ENCODE measurements at regions not wholly inside any gene's neighbourhood (a gene's known extent, or its start where the extent isn't known, plus 50 kb on each side); places are given as distances from the start of the nearest gene placed in this dataset.

DNA sequence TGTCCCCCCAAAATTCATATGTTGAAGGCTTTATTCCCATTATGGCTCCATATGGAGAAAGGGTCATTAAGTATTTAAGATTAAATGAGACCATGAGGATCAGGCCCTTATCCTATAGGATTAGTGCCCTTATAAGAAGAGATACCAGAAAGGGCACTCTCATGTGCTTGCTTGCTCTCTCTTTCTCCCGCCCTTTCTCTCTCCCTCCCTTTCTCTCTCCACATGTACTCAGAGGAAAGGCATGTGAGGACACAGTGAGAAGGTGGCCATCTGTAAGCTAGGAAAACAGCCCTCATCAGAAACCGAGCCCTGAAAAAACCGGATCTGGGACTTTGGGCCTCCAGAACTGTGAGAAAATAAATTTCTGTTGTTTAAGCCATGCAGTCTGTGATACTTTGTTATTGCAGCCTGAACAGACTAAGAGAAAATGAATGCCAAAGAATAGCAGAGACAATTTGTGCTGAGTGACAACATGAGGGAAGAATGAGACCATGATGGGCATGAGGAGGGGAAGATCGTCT, 300.0 kb upstream of the SLC39A10 start:
- no peaks in the 10 kb centered on the region for H3K79me2 ChIP-seq (ENCODE audit: control insufficient read depth, insufficient read depth, low read length)
- FAIRE-seq (no peak), DNase-seq (ENCODE audit: low read depth, low spot score) (no peak)
- H3K4me2 ChIP-seq (ENCODE audit: insufficient read depth, low read length), result no peak overlapping the region
- no peak overlapping the region for H2AFZ ChIP-seq (ENCODE audit: low read depth, low read length)
- intact Hi-C loops (cut with micrococcal nuclease) (no loop called here), dilution Hi-C loops (cut with MboI; ENCODE audit: extremely low pct_ligation_motif_present, low sequenced_read_pairs) (no loop called here)
- BruUV-seq (replicated peaks), result no TSS peak
- POLR2A ChIA-PET, result no interaction called here
- CTCF ChIA-PET, result no interaction called here
- no peaks in the 10 kb centered on the region for H3K9me1 ChIP-seq (replicated peaks; ENCODE audit: control insufficient read depth, extremely low read depth, insufficient read depth, low read length)
- TF ChIP-seq EZH2 (IDR thresholded peaks at IDR 0.05; ENCODE audit: borderline replicate concordance, low read depth, low read length, severe bottlenecking), result no peak
- TF ChIP-seq JUN (IDR thresholded peaks at IDR 0.05; ENCODE audit: borderline replicate concordance, insufficient read depth, insufficient read length, low read depth), result no peak
- TF ChIP-seq FOS (IDR thresholded peaks at IDR 0.05; ENCODE audit: borderline replicate concordance, insufficient read depth, low read length), result no peak
- TF ChIP-seq MYC (IDR thresholded peaks at IDR 0.05; ENCODE audit: low read depth, low read length), result no peak
- TF ChIP-seq, protein P1, sequence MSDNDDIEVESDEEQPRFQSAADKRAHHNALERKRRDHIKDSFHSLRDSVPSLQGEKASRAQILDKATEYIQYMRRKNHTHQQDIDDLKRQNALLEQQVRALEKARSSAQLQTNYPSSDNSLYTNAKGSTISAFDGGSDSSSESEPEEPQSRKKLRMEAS (IDR thresholded peaks at IDR 0.05; ENCODE audit: insufficient read depth, insufficient read length), result no peak
- no peak for TF ChIP-seq POLR2A (IDR thresholded peaks at IDR 0.05; ENCODE audit: low read depth, low read length)
- H3K4me3 ChIP-seq (replicated peaks in 1 of 3; ENCODE audit: insufficient read depth in 1 of 3, low read depth in 1 of 3, low read length in 3 of 3), result no peak overlapping the region
- no peaks in the 10 kb centered on the region for H3K36me3 ChIP-seq (ENCODE audit: control insufficient read depth in 2 of 2, extremely low read depth in 1 of 2, insufficient read depth in 2 of 2, low read length in 2 of 2)
- no peaks in the 10 kb centered on the region for H3K9me3 ChIP-seq (replicated peaks; ENCODE audit: control insufficient read depth, insufficient read depth, low read length)
- no peaks in the 10 kb centered on the region for H4K20me1 ChIP-seq (replicated peaks; ENCODE audit: control insufficient read depth, extremely low read depth, insufficient read depth, low read length)
- peaks cover 0 to 3% of the 10 kb centered on the region in 2 experiments for H3K27me3 ChIP-seq (ENCODE audit: control insufficient read depth in 2 of 2, insufficient read depth in 2 of 2, low read length in 2 of 2)
- H3K4me1 ChIP-seq (ENCODE audit: control insufficient read depth, extremely low read depth, insufficient read depth, low read length), result no peaks in the 10 kb centered on the region
- H3K27ac ChIP-seq (ENCODE audit: insufficient read depth, low read depth, low read length), result no peak overlapping the region
- no peak overlapping the region for H3K9ac ChIP-seq (replicated peaks; ENCODE audit: extremely low read depth, insufficient read depth, low read length)

DNA sequence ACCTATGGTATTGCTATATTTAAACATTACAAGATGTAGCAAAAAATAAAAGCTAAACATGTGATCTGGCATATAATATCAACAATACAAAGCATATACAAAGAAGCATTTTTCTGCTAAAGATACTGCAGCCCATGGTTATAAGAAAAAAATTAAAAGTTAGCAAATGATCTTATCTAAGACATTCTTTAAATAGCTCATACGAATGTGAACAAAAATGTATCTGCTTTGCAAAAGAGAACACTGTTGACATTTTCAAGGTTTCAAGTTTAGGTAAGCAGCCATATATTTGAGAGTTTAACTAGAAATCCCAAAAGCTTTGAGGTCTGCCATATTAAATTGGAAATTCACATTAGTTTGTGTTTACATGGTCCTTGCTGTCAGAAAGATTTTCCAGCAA, 301.0 kb upstream of the SLC39A10 start:
- no peak overlapping the region for H2AFZ ChIP-seq (ENCODE audit: low read depth, low read length)
- intact Hi-C loops (cut with micrococcal nuclease), result no loop called here
- no peaks in the 10 kb centered on the region for H3K36me3 ChIP-seq (ENCODE audit: control insufficient read depth in 2 of 2, extremely low read depth in 1 of 2, insufficient read depth in 2 of 2, low read length in 2 of 2)
- DNase-seq (ENCODE audit: low read depth, low spot score), result no peak
- dilution Hi-C loops (cut with MboI; ENCODE audit: extremely low pct_ligation_motif_present, low sequenced_read_pairs), result no loop called here
- H3K4me3 ChIP-seq (replicated peaks in 1 of 3; ENCODE audit: insufficient read depth in 1 of 3, low read depth in 1 of 3, low read length in 3 of 3), result no peak overlapping the region
- peaks cover 0 to 3% of the 10 kb centered on the region in 2 experiments for H3K27me3 ChIP-seq (ENCODE audit: control insufficient read depth in 2 of 2, insufficient read depth in 2 of 2, low read length in 2 of 2)
- H3K4me2 ChIP-seq (ENCODE audit: insufficient read depth, low read length), result no peak overlapping the region
- no peak overlapping the region for H3K9ac ChIP-seq (replicated peaks; ENCODE audit: extremely low read depth, insufficient read depth, low read length)
- H3K4me1 ChIP-seq (ENCODE audit: control insufficient read depth, extremely low read depth, insufficient read depth, low read length), result no peaks in the 10 kb centered on the region
- ChIA-PET POLR2A (no interaction called here), CTCF (interaction anchor here (0.8 kb wide), 1 partner anchor 15 kb away, joined by 3 read pairs; no protein-coding TSS in a partner anchor)
- no peak for FAIRE-seq
- no peaks in the 10 kb centered on the region for H3K9me3 ChIP-seq (replicated peaks; ENCODE audit: control insufficient read depth, insufficient read depth, low read length)
- no peaks in the 10 kb centered on the region for H3K9me1 ChIP-seq (replicated peaks; ENCODE audit: control insufficient read depth, extremely low read depth, insufficient read depth, low read length)
- BruUV-seq (replicated peaks), result no TSS peak
- TF ChIP-seq POLR2AphosphoS5 (IDR thresholded peaks at IDR 0.05; ENCODE audit: insufficient read depth, low read depth, low read length) (no peak), EZH2 (IDR thresholded peaks at IDR 0.05; ENCODE audit: borderline replicate concordance, low read depth, low read length, severe bottlenecking) (no peak), JUN (IDR thresholded peaks at IDR 0.05; ENCODE audit: borderline replicate concordance, insufficient read depth, insufficient read length, low read depth) (no peak), MYC (IDR thresholded peaks at IDR 0.05; ENCODE audit: low read depth, low read length) (no peak), GATA2 (IDR thresholded peaks at IDR 0.05; ENCODE audit: insufficient read depth, insufficient read length, low read depth, low read length) (no peak), POLR2A (IDR thresholded peaks at IDR 0.05; ENCODE audit: low read depth, low read length) (no peak), FOS (IDR thresholded peaks at IDR 0.05; ENCODE audit: borderline replicate concordance, insufficient read depth, low read length) (no peak)
- TF ChIP-seq, protein P1 (IDR thresholded peaks at IDR 0.05; ENCODE audit: insufficient read depth, insufficient read length), result no peak
- TF ChIP-seq, protein P2, sequence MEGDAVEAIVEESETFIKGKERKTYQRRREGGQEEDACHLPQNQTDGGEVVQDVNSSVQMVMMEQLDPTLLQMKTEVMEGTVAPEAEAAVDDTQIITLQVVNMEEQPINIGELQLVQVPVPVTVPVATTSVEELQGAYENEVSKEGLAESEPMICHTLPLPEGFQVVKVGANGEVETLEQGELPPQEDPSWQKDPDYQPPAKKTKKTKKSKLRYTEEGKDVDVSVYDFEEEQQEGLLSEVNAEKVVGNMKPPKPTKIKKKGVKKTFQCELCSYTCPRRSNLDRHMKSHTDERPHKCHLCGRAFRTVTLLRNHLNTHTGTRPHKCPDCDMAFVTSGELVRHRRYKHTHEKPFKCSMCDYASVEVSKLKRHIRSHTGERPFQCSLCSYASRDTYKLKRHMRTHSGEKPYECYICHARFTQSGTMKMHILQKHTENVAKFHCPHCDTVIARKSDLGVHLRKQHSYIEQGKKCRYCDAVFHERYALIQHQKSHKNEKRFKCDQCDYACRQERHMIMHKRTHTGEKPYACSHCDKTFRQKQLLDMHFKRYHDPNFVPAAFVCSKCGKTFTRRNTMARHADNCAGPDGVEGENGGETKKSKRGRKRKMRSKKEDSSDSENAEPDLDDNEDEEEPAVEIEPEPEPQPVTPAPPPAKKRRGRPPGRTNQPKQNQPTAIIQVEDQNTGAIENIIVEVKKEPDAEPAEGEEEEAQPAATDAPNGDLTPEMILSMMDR (IDR thresholded peaks at IDR 0.05; ENCODE audit: extremely low read depth in 1 of 2, insufficient read depth in 1 of 2, low read depth in 1 of 2, low read length in 2 of 2), result no peak
- no peaks in the 10 kb centered on the region for H4K20me1 ChIP-seq (replicated peaks; ENCODE audit: control insufficient read depth, extremely low read depth, insufficient read depth, low read length)
- H3K79me2 ChIP-seq (ENCODE audit: control insufficient read depth, insufficient read depth, low read length), result no peaks in the 10 kb centered on the region
- H3K27ac ChIP-seq (ENCODE audit: insufficient read depth, low read depth, low read length), result no peak overlapping the region

All from endothelial cell of umbilical vein (primary cell).